ENCODE measurements at regions not wholly inside any gene's neighbourhood (a gene's known extent, or its start where the extent isn't known, plus 50 kb on each side); places are given as distances from the start of the nearest gene placed in this dataset.

- no peak for DNase-seq (ENCODE audit: low read depth, low spot score)
- H3K4me3 ChIP-seq (ENCODE audit: low read length), result no peak overlapping the region
These were observed 756.5 kb upstream of the KLHL1 start for GRCh38 chr13:70864731-70865130.

GRCh38 chr13:70856711-70857110 lies 748.5 kb upstream of the KLHL1 start:
- no peak overlapping the region for H3K4me3 ChIP-seq (ENCODE audit: low read length)
- no peak for DNase-seq (ENCODE audit: low read depth, low spot score)

GRCh38 chr13:70856025-70856424 lies 747.8 kb upstream of the KLHL1 start:
- DNase-seq (ENCODE audit: low read depth, low spot score), result no peak
- no peak overlapping the region for H3K4me3 ChIP-seq (ENCODE audit: low read length)

- H3K4me3 ChIP-seq (ENCODE audit: low read length), result no peak overlapping the region
- no peak for DNase-seq (ENCODE audit: low read depth, low spot score)
These were observed 741.0 kb upstream of the KLHL1 start for GRCh38 chr13:70849222-70849621.

- no peak overlapping the region for H3K4me3 ChIP-seq (ENCODE audit: low read length)
- DNase-seq (ENCODE audit: low read depth, low spot score), result no peak
These were observed 736.3 kb upstream of the KLHL1 start for GRCh38 chr13:70844391-70845108.

GRCh38 chr13:70842062-70842644 lies 733.9 kb upstream of the KLHL1 start:
- no peak overlapping the region for H3K4me3 ChIP-seq (ENCODE audit: low read length)
- no peak for DNase-seq (ENCODE audit: low read depth, low spot score)

GRCh38 chr13:70841240-70842061 lies 733.2 kb upstream of the KLHL1 start:
- no peak overlapping the region for H3K4me3 ChIP-seq (ENCODE audit: low read length)
- no peak for DNase-seq (ENCODE audit: low read depth, low spot score)

GRCh38 chr13:70835371-70835770 lies 727.1 kb upstream of the KLHL1 start:
- no peak for DNase-seq (ENCODE audit: low read depth, low spot score)
- H3K4me3 ChIP-seq (ENCODE audit: low read length), result no peak overlapping the region

- DNase-seq (ENCODE audit: low read depth, low spot score), result peak; percentile 66
These were observed 721.5 kb upstream of the KLHL1 start for GRCh38 chr13:70829748-70830147.

GRCh38 chr13:70817576-70817975 lies 709.3 kb upstream of the KLHL1 start:
- no peak for DNase-seq (ENCODE audit: low read depth, low spot score)
- no peak overlapping the region for H3K4me3 ChIP-seq (ENCODE audit: low read length)

More at GRCh38 chr13:70829748-70830147, 721.5 kb upstream of the KLHL1 start:
- no peak overlapping the region for H3K4me3 ChIP-seq (ENCODE audit: low read length)

GRCh38 chr13:70816853-70817252 lies 708.6 kb upstream of the KLHL1 start:
- no peak overlapping the region for H3K4me3 ChIP-seq (ENCODE audit: low read length)
- no peak for DNase-seq (ENCODE audit: low read depth, low spot score)

GRCh38 chr13:70814684-70815083 lies 706.4 kb upstream of the KLHL1 start:
- no peak overlapping the region for H3K4me3 ChIP-seq (ENCODE audit: low read length)
- DNase-seq (ENCODE audit: low read depth, low spot score), result no peak

GRCh38 chr13:70812481-70812880 lies 704.2 kb upstream of the KLHL1 start:
- no peak overlapping the region for H3K4me3 ChIP-seq (ENCODE audit: low read length)
- no peak for DNase-seq (ENCODE audit: low read depth, low spot score)

GRCh38 chr13:70809588-70809987 lies 701.3 kb upstream of the KLHL1 start:
- no peak for DNase-seq (ENCODE audit: low read depth, low spot score)
- no peak overlapping the region for H3K4me3 ChIP-seq (ENCODE audit: low read length)

GRCh38 chr13:70798385-70798784 lies 690.1 kb upstream of the KLHL1 start:
- no peak for DNase-seq (ENCODE audit: low read depth, low spot score)
- H3K4me3 ChIP-seq (ENCODE audit: low read length), result no peak overlapping the region

- H3K4me3 ChIP-seq (ENCODE audit: low read length), result no peak overlapping the region
- no peak for DNase-seq (ENCODE audit: low read depth, low spot score)
These were observed 687.2 kb upstream of the KLHL1 start for GRCh38 chr13:70795484-70795883.

GRCh38 chr13:70792121-70792520 lies 683.9 kb upstream of the KLHL1 start:
- no peak for DNase-seq (ENCODE audit: low read depth, low spot score)
- H3K4me3 ChIP-seq (ENCODE audit: low read length), result no peak overlapping the region

- DNase-seq (ENCODE audit: low read depth, low spot score), result no peak
- H3K4me3 ChIP-seq (ENCODE audit: low read length), result no peak overlapping the region
These were observed 681.5 kb upstream of the KLHL1 start for GRCh38 chr13:70789751-70790150.

- no peak overlapping the region for H3K4me3 ChIP-seq (ENCODE audit: low read length)
- no peak for DNase-seq (ENCODE audit: low read depth, low spot score)
These were observed 679.8 kb upstream of the KLHL1 start for GRCh38 chr13:70788074-70788473.

Measured in Jurkat, Clone E6-1 (cell line).